ENCODE measurements at regions not wholly inside any gene's neighbourhood (a gene's known extent, or its start where the extent isn't known, plus 50 kb on each side); places are given as distances from the start of the nearest gene placed in this dataset.

DNA sequence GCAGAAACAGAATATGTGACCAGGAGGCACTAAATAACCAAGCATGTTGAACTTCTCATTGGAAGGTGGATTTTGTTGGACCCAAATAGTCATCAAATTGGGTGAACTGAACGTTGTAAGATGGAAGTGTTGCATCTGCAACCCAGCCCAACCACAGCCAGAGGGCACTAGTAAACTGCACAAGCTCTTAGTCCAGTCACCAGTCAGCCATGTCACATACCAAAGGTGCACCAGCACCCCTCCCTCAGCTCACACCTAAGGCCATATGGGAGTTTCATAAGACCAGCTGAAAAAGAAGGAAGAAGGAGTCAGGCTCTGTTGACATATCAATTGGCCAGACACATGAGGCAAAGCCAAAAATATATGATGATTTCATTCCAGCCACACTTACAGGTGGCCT is 481.7 kb upstream of the NR5A2 start:
- H3K4me1 ChIP-seq = no peaks in the 10 kb centered on the region
- TF ChIP-seq, protein P1, sequence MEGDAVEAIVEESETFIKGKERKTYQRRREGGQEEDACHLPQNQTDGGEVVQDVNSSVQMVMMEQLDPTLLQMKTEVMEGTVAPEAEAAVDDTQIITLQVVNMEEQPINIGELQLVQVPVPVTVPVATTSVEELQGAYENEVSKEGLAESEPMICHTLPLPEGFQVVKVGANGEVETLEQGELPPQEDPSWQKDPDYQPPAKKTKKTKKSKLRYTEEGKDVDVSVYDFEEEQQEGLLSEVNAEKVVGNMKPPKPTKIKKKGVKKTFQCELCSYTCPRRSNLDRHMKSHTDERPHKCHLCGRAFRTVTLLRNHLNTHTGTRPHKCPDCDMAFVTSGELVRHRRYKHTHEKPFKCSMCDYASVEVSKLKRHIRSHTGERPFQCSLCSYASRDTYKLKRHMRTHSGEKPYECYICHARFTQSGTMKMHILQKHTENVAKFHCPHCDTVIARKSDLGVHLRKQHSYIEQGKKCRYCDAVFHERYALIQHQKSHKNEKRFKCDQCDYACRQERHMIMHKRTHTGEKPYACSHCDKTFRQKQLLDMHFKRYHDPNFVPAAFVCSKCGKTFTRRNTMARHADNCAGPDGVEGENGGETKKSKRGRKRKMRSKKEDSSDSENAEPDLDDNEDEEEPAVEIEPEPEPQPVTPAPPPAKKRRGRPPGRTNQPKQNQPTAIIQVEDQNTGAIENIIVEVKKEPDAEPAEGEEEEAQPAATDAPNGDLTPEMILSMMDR (IDR thresholded peaks at IDR 0.05; ENCODE audit: low read depth, low read length) = peak; percentile 73
- DNase-seq = peak; percentile 48

DNA sequence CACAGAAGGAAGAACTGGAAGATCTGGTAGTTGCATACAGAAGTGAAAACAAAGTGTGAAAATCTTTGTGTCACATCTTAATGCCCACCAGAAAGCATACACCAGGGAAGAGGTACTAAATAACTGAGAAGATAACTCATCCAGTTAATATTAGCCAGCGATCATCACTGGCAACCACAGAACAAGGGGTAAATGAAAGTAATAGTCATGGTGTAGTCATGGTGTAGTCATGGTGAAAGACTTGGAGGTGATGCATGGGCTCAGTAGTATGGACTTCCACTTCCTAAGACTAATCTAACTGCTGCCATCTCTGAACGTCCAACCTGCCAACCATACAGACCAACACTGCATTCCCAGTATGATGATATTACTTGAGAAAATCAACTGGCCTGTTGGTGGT is 481.2 kb upstream of the NR5A2 start:
- TF ChIP-seq, protein P1 (IDR thresholded peaks at IDR 0.05; ENCODE audit: low read depth, low read length) = no peak
- DNase-seq = no peak
- Histone ChIP-seq H3K36me3 (no peaks in the 10 kb centered on the region), H3K9me3 (no peaks in the 10 kb centered on the region), H3K4me3 (ENCODE audit: low read depth, low read length) (no peak overlapping the region), H3K27me3 (no peaks in the 10 kb centered on the region), H3K4me1 (no peaks in the 10 kb centered on the region)

More for the DNA sequence above, 481.7 kb upstream of the NR5A2 start:
- Histone ChIP-seq H3K36me3 (no peaks in the 10 kb centered on the region), H3K9me3 (no peaks in the 10 kb centered on the region), H3K4me3 (ENCODE audit: low read depth, low read length) (no peak overlapping the region), H3K27me3 (no peaks in the 10 kb centered on the region)

DNA sequence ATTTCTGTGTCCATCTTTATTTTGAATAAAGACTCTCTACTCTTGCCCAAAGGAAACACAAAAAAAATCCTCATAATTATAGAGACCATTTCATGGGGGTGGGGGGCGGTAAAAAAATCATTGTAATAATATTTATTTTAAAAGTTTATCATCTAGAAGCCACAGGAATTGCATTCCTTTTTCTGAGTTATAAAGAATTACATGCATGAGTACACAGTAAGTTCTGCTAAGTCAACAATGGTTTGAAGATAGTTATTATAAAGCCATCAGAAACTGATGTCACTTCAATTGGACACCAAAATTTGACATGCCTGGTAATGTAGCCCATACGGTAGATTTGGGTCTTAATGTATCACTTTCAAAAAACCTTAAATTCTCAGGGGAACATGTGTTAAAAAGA is 478.1 kb upstream of the NR5A2 start:
- H3K27me3 ChIP-seq = no peaks in the 10 kb centered on the region
- TF ChIP-seq, protein P1 (IDR thresholded peaks at IDR 0.05; ENCODE audit: low read depth, low read length) = no peak

DNA sequence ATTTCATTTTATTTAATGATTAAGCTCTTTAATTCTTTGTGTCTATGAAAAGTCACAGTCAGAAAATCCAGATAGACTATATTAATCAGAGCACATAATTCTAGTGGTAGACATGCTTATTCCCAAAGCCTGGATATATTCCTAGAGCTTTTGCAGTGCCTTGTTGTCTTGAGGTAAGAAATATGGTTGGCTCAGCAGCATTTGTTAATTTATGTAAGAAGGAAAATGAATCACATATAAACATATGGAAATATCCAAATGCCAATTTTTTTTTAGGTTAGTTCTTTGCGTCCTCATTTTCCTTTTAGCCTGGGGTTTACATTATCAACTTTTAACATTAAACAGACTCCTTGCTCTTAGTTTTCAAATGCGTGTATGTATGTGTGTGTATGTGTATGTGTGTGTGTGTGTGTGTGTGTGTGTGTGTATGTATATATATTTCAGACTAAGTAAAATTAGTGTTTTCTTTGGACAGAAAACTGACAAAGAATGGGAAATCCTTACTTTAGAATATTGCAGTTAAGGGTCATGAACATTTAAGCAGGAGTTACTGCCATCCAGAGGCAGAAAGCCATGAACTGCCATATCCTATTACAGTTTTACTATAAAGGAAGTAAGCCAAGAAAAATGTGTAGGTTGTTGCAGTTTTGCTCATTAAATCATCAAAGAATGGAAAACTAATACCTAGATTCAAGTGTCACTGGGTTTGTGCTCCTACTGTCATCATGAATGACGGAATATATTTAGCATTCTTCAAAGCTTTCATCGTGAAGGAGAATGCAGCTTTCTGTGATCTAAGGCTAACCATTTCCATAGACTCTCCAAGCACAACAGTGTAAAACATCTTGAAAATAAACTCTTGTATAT is 477.1 kb upstream of the NR5A2 start:
- H3K4me1 ChIP-seq = no peaks in the 10 kb centered on the region
- H3K36me3 ChIP-seq = no peaks in the 10 kb centered on the region
- DNase-seq = no peak
- TF ChIP-seq, protein P1 (IDR thresholded peaks at IDR 0.05; ENCODE audit: low read depth, low read length) = peak; percentile 24; the same call in 1 of the 2 replicates
- no peaks in the 10 kb centered on the region for H3K27me3 ChIP-seq
- no peaks in the 10 kb centered on the region for H3K9me3 ChIP-seq
- no peak overlapping the region for H3K4me3 ChIP-seq (ENCODE audit: low read depth, low read length)

More for the DNA sequence above, 478.1 kb upstream of the NR5A2 start:
- no peak for DNase-seq
- H3K4me3 ChIP-seq (ENCODE audit: low read depth, low read length) = no peak overlapping the region
- H3K9me3 ChIP-seq = no peaks in the 10 kb centered on the region
- H3K36me3 ChIP-seq = no peaks in the 10 kb centered on the region
- H3K4me1 ChIP-seq = no peaks in the 10 kb centered on the region

DNA sequence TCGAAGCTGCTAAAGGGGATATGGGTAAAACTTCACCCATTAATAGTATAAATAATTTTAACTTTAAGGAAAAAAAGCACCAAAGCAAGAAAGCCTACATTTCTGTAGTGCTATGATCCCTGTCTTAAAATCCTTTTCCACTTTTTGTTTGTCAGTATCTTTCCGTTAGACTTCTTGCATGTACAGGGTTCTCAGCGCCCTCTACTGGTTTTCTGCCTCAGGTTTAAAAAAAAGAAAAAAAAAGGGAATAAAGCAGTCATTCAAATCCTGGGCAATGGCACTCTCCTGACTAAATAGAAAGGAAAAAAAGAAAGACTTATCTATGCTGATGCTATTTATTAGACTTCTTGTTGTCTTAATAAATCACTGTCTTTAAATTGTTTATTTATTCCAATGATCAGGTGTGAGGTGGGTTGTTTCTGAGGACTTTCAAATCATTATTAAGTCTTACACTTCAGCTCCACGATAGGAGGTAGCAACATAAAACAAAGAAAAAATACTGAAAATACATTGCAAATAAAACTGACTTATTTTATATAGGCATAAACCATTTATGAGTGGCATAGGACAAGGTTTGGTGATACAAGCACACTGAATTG is 475.4 kb upstream of the NR5A2 start:
- TF ChIP-seq, protein P1 (IDR thresholded peaks at IDR 0.05; ENCODE audit: low read depth, low read length) = peak; percentile 93
- peak; percentile 72 for DNase-seq
- H3K4me1 ChIP-seq = no peaks in the 10 kb centered on the region
- no peaks in the 10 kb centered on the region for H3K27me3 ChIP-seq
- no peaks in the 10 kb centered on the region for H3K36me3 ChIP-seq
- H3K4me3 ChIP-seq (ENCODE audit: low read depth, low read length) = no peak overlapping the region
- no peaks in the 10 kb centered on the region for H3K9me3 ChIP-seq

DNA sequence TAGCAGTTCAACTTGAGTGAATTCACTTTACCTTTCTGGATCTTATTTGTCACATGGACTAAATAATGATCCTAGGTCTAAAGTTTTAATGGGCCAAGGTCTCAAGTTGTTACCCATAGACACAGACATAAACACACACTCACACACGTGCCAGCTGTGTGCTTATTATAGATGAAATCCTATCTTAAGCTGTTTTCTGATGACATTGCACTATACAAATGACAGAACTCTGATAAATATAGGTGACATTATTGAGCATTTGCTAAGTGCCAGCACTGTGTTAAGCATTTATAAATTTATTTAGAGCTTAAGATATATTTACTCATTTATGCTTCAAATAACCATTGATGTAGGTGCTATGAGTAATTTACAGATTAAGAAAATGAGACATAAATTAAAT is 474.4 kb upstream of the NR5A2 start:
- no peaks in the 10 kb centered on the region for H3K36me3 ChIP-seq
- no peaks in the 10 kb centered on the region for H3K27me3 ChIP-seq
- H3K9me3 ChIP-seq = no peaks in the 10 kb centered on the region
- DNase-seq = no peak
- no peak overlapping the region for H3K4me3 ChIP-seq (ENCODE audit: low read depth, low read length)
- H3K4me1 ChIP-seq = no peaks in the 10 kb centered on the region
- TF ChIP-seq, protein P1 (IDR thresholded peaks at IDR 0.05; ENCODE audit: low read depth, low read length) = no peak

Measured in BE2C (cell line).